Fibroblast of villous mesenchyme (primary cell): ENCODE measurements at regions not wholly inside any gene's neighbourhood (a gene's known extent, or its start where the extent isn't known, plus 50 kb on each side); places are given as distances from the start of the nearest gene placed in this dataset.

Source experiments
- DNase-seq: peaks from one replicate; pipeline ENCODE4 v3.0.0-alpha.2; 2010; ENCODE audit warnings: low read depth
- H3K4me3 ChIP-seq: 2 replicates; pipeline ENCODE4 v1.5.1; 2011; ENCODE audit warnings: low read depth, mild to moderate bottlenecking, low read length
- CTCF ChIP-seq: IDR thresholded peaks from 2 replicates; pipeline ENCODE4 v1.5.1; 2012; ENCODE audit warnings: low read depth, mild to moderate bottlenecking, low read length; ENCODE audit not compliant: insufficient read depth

GRCh38 chr13:82713687-82714405 lies 1168.4 kb downstream of the SLITRK1 start:
- no peak for DNase-seq
- no peak for TF ChIP-seq CTCF

GRCh38 chr13:82702513-82702912 lies 1179.8 kb downstream of the SLITRK1 start:
- H3K4me3 ChIP-seq: no peak overlapping the region
- no peak for TF ChIP-seq CTCF
- no peak for DNase-seq

More at GRCh38 chr13:82713687-82714405, 1168.4 kb downstream of the SLITRK1 start:
- H3K4me3 ChIP-seq: no peak overlapping the region

GRCh38 chr13:82701020-82701419 lies 1181.3 kb downstream of the SLITRK1 start:
- no peak for TF ChIP-seq CTCF
- H3K4me3 ChIP-seq: no peak overlapping the region
- DNase-seq: no peak

- DNase-seq: no peak
- no peak overlapping the region for H3K4me3 ChIP-seq
- TF ChIP-seq CTCF: no peak
Observed at GRCh38 chr13:82698941-82699340, 1183.3 kb downstream of the SLITRK1 start.

GRCh38 chr13:82698383-82698782 lies 1183.9 kb downstream of the SLITRK1 start:
- no peak overlapping the region for H3K4me3 ChIP-seq
- no peak for DNase-seq
- TF ChIP-seq CTCF: no peak

- no peak for DNase-seq
- no peak overlapping the region for H3K4me3 ChIP-seq
- TF ChIP-seq CTCF: no peak
Observed at GRCh38 chr13:82693607-82694006, 1188.7 kb downstream of the SLITRK1 start.
